ENCODE measurements at regions not wholly inside any gene's neighbourhood (a gene's known extent, or its start where the extent isn't known, plus 50 kb on each side); places are given as distances from the start of the nearest gene placed in this dataset.

GRCh38 chr9:87245271-87245670 is 252.4 kb upstream of the DAPK1 start:
- no peak for DNase-seq (ENCODE audit: low read depth in 2 of 2)

GRCh38 chr9:87247097-87247496 is 250.6 kb upstream of the DAPK1 start:
- no peak for DNase-seq (ENCODE audit: low read depth in 2 of 2)

GRCh38 chr9:87249029-87249428 is 248.6 kb upstream of the DAPK1 start:
- no peak for DNase-seq (ENCODE audit: low read depth in 2 of 2)

- no peak for DNase-seq (ENCODE audit: low read depth in 2 of 2)
Observed at GRCh38 chr9:87250205-87250604, 247.5 kb upstream of the DAPK1 start.

GRCh38 chr9:87255431-87256155 is 242.1 kb upstream of the DAPK1 start:
- DNase-seq (ENCODE audit: low read depth in 2 of 2): no peak

- no peak for DNase-seq (ENCODE audit: low read depth in 2 of 2)
Observed at GRCh38 chr9:87256973-87257372, 240.7 kb upstream of the DAPK1 start.

- no peak for DNase-seq (ENCODE audit: low read depth in 2 of 2)
Observed at GRCh38 chr9:87259543-87260518, 237.8 kb upstream of the DAPK1 start.

GRCh38 chr9:87263291-87263690 is 234.4 kb upstream of the DAPK1 start:
- DNase-seq (ENCODE audit: low read depth in 2 of 2): no peak

GRCh38 chr9:87266697-87267096 is 231.0 kb upstream of the DAPK1 start:
- DNase-seq (ENCODE audit: low read depth in 2 of 2): no peak

- no peak for DNase-seq (ENCODE audit: low read depth in 2 of 2)
Observed at GRCh38 chr9:87267251-87268070, 230.2 kb upstream of the DAPK1 start.

GRCh38 chr9:87269296-87270176 is 228.1 kb upstream of the DAPK1 start:
- no peak for DNase-seq (ENCODE audit: low read depth in 2 of 2)

- DNase-seq (ENCODE audit: low read depth in 2 of 2): no peak
Observed at GRCh38 chr9:87270221-87270847, 227.3 kb upstream of the DAPK1 start.

- no peak for DNase-seq (ENCODE audit: low read depth in 2 of 2)
Observed at GRCh38 chr9:87270848-87271234, 226.8 kb upstream of the DAPK1 start.

GRCh38 chr9:87271696-87272477 is 225.8 kb upstream of the DAPK1 start:
- DNase-seq (ENCODE audit: low read depth in 2 of 2): no peak

- DNase-seq (ENCODE audit: low read depth in 2 of 2): no peak
Observed at GRCh38 chr9:87275047-87275725, 222.5 kb upstream of the DAPK1 start.

- no peak for DNase-seq (ENCODE audit: low read depth in 2 of 2)
Observed at GRCh38 chr9:87276327-87276841, 221.3 kb upstream of the DAPK1 start.

GRCh38 chr9:87276851-87277261 is 220.8 kb upstream of the DAPK1 start:
- peak in 1 of 2 donors; percentile 1 for DNase-seq (ENCODE audit: low read depth in 2 of 2)

- DNase-seq (ENCODE audit: low read depth in 2 of 2): no peak
Observed at GRCh38 chr9:87277346-87277745, 220.3 kb upstream of the DAPK1 start.

All from stimulated activated CD8-positive, alpha-beta memory T cell treated with anti-CD3 and anti-CD28 coated beads, Interleukin-7, amount 100 ng/mL, for 4 hours (primary cell).